K562 (cell line): ENCODE measurements at regions not wholly inside any gene's neighbourhood (a gene's known extent, or its start where the extent isn't known, plus 50 kb on each side); places are given as distances from the start of the nearest gene placed in this dataset.

Experiments
- CTCF ChIP-seq, 3 experiments: IDR thresholded peaks in 2 of 3; conservative IDR thresholded peaks in 1 of 3; 2 replicates each; pipeline ENCODE4 v1.5.1; 2011 to 2012; ENCODE audit warnings: low read length in 3 of 3, mild to moderate bottlenecking in 3 of 3, control low read depth in 2 of 3, improper control_type of control experiment in 1 of 3, inconsistent platforms in 1 of 3, low read depth in 1 of 3, mixed read lengths in 1 of 3, moderate library complexity in 1 of 3; ENCODE audit not compliant: insufficient read depth in 2 of 3
- DACH1 ChIP-seq: fragments of 450-650 bp; IDR thresholded peaks from 2 replicates; pipeline ENCODE4 v1.6.1; 2018; ENCODE audit not compliant: partially characterized antibody
- EP300 ChIP-seq: IDR thresholded peaks from 2 replicates; pipeline ENCODE4 v1.6.1; 2012; ENCODE audit warnings: low read length, improper control_type of control experiment
- EZH2 ChIP-seq: IDR thresholded peaks from 2 replicates; pipeline ENCODE4 v1.6.1; 2012; ENCODE audit warnings: low read depth, mild to moderate bottlenecking, inconsistent platforms, low read length, borderline replicate concordance
- NFYB ChIP-seq: IDR thresholded peaks from 2 replicates; pipeline ENCODE4 v1.6.1; 2011; ENCODE audit warnings: mild to moderate bottlenecking, moderate library complexity; ENCODE audit not compliant: insufficient read length; ENCODE audit errors: extremely low read depth
- ZNF644 ChIP-seq: fragments of 200-800 bp; sonication (Bioruptor generic); IDR thresholded peaks from 2 replicates; pipeline ENCODE4 v1.6.1; 2016; ENCODE audit warnings: low read depth, missing genetic modification characterization, missing compliant biosample characterization

GRCh38 chr2:51413726-51414125 is 381.8 kb upstream of the NRXN1 start:
- TF ChIP-seq CTCF (IDR thresholded peaks at IDR 0.05 in 2 of 3, conservative IDR thresholded peaks at IDR 0.05 in 1 of 3; ENCODE audit: insufficient read depth in 2 of 3, low read depth in 1 of 3, low read length in 3 of 3) (no peak), EZH2 (no peak), ZNF644 (tag) (no peak), DACH1 (no peak), NFYB (no peak), EP300 (no peak)
